A673 (cell line): ENCODE measurements at regions not wholly inside any gene's neighbourhood (a gene's known extent, or its start where the extent isn't known, plus 50 kb on each side); places are given as distances from the start of the nearest gene placed in this dataset.

Source experiments
- BruUV-seq: library from RNA; stranded (reverse); fragments of 400-500 nt; replicated peaks from 2 replicates; lab custom pipeline; 2021; lab: Mats Ljungman, UMichigan
- CTCF ChIA-PET: fragments of 300-600 bp; sonication (Branson Sonifier 250); formaldehyde crosslinking; loops from one replicate; lab custom pipeline; 2022; ENCODE audit warnings: antibody characterized with exemption; lab: Charles Lee
- POLR2A ChIA-PET: fragments of 300-600 bp; sonication (Branson Sonifier 250); formaldehyde crosslinking; loops from one replicate; lab custom pipeline; 2022; ENCODE audit warnings: antibody characterized with exemption; ENCODE audit not compliant: low non-redundant PET; lab: Charles Lee
- DNase-seq: peaks from one replicate; pipeline ENCODE4 v3.0.0-alpha.2; 2015; ENCODE audit warnings: low spot score
- H3K27ac ChIP-seq: fragments of 200-600 bp; sonication (generic); 2 replicates; pipeline ENCODE4 v1.5.1; 2016; ENCODE audit warnings: mixed run types, low read depth, mild to moderate bottlenecking, mixed read lengths, antibody characterized with exemption, low read length; ENCODE audit not compliant: poor library complexity, severe bottlenecking
- H3K27me3 ChIP-seq: fragments of 200-600 bp; sonication (generic); replicated peaks from 2 replicates; pipeline ENCODE4 v1.6.1; 2017; ENCODE audit warnings: mixed run types, low read depth, mild to moderate bottlenecking, mixed read lengths, antibody characterized with exemption, low read length; ENCODE audit not compliant: insufficient read depth, poor library complexity
- H3K36me3 ChIP-seq: fragments of 200-600 bp; sonication (generic); 2 replicates; pipeline ENCODE4 v1.6.1; 2016; ENCODE audit warnings: mixed run types, mild to moderate bottlenecking, mixed read lengths, antibody characterized with exemption, low read length; ENCODE audit not compliant: insufficient read depth, poor library complexity, severe bottlenecking
- H3K4me1 ChIP-seq: fragments of 200-600 bp; sonication (generic); 2 replicates; pipeline ENCODE4 v1.6.1; 2017; ENCODE audit warnings: mixed run types, mild to moderate bottlenecking, mixed read lengths, antibody characterized with exemption, low read length; ENCODE audit not compliant: insufficient read depth, poor library complexity, severe bottlenecking
- H3K4me3 ChIP-seq: fragments of 200-600 bp; sonication (generic); 2 replicates; pipeline ENCODE4 v1.5.1; 2016; ENCODE audit warnings: low read depth, mixed run types, mild to moderate bottlenecking, mixed read lengths, low read length; ENCODE audit not compliant: poor library complexity, severe bottlenecking
- H3K9me3 ChIP-seq: fragments of 200-600 bp; sonication (generic); 2 replicates; pipeline ENCODE4 v1.6.1; 2016; ENCODE audit warnings: mixed run types, low read depth, mild to moderate bottlenecking, mixed read lengths, antibody characterized with exemption, low read length; ENCODE audit not compliant: poor library complexity, severe bottlenecking
- EZH2 ChIP-seq: fragments of 200-600 bp; sonication (generic); IDR thresholded peaks from 2 replicates; pipeline ENCODE4 v1.6.1; 2017; ENCODE audit warnings: borderline replicate concordance, low read depth, mild to moderate bottlenecking, mixed read lengths, antibody characterized with exemption, low read length; ENCODE audit not compliant: poor library complexity, severe bottlenecking
- intact Hi-C: fragments of 100-400 bp; cut with micrococcal nuclease; formaldehyde crosslinking; loops from one replicate; pipeline ENCODE4 v1.10.0; 2022; ENCODE audit not compliant: unreplicated experiment
- TF ChIP-seq, protein P1 (sequence below): fragments of 300-800, 200-600 bp; sonication (generic); conservative IDR thresholded peaks from 2 replicates; pipeline ENCODE4 v1.5.1; 2017; ENCODE audit warnings: low read depth, mild to moderate bottlenecking, antibody characterized with exemption, low read length, moderate library complexity, mixed read lengths

DNA sequence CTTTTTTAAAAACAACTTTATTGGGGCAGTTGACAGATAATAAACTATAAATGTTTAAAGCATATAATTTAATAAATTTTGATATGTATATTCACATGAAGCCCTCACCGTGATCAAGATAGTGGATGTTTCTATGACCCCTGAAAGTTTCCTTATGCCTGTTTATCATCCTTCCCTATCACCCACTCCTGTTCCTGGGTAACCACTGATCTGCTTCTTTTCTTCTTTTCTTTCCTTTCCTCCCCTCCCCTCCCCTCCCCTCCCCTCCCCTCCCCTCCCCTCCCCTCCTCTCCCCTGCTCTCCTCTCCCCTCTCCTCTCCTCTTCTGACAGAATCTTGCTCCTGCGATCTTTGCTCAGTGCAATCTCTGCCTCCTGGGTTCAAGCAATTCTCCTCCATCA is 193.7 kb upstream of the CDH13 start:
- no peaks in the 10 kb centered on the region for H3K4me1 ChIP-seq
- intact Hi-C loops, result no loop called here
- no peaks in the 10 kb centered on the region for H3K36me3 ChIP-seq
- H3K27ac ChIP-seq, result no peak overlapping the region
- CTCF ChIA-PET, result no interaction called here
- H3K27me3 ChIP-seq, result peaks cover 46% of the 10 kb centered on the region
- no peaks in the 10 kb centered on the region for H3K9me3 ChIP-seq
- TF ChIP-seq EZH2, result no peak
- TF ChIP-seq, protein P1, sequence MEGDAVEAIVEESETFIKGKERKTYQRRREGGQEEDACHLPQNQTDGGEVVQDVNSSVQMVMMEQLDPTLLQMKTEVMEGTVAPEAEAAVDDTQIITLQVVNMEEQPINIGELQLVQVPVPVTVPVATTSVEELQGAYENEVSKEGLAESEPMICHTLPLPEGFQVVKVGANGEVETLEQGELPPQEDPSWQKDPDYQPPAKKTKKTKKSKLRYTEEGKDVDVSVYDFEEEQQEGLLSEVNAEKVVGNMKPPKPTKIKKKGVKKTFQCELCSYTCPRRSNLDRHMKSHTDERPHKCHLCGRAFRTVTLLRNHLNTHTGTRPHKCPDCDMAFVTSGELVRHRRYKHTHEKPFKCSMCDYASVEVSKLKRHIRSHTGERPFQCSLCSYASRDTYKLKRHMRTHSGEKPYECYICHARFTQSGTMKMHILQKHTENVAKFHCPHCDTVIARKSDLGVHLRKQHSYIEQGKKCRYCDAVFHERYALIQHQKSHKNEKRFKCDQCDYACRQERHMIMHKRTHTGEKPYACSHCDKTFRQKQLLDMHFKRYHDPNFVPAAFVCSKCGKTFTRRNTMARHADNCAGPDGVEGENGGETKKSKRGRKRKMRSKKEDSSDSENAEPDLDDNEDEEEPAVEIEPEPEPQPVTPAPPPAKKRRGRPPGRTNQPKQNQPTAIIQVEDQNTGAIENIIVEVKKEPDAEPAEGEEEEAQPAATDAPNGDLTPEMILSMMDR, result no peak
- no peak overlapping the region for H3K4me3 ChIP-seq
- no TSS peak for BruUV-seq
- DNase-seq, result no peak
- POLR2A ChIA-PET, result no interaction called here

DNA sequence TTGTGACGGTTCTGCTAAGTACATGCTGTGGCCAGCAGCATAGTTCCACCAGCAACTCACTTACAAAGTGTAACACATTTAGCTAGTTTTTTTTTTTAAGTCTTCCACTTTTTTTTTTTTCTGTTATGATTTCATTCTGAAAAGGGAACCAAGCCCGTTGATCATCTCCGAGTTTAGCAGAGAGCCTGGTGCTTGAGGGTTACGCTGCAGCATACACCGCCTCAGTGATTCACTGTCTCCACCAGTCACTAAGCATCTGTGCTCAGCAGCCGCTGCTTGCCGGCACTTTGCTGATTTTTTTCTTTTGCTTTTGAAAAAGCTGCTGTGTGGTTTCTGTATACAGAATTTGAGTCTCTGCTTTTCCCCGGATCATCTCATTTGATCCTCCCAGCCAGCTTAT is 194.5 kb upstream of the CDH13 start:
- ChIA-PET POLR2A (no interaction called here), CTCF (no interaction called here)
- intact Hi-C loops, result no loop called here
- TF ChIP-seq, protein P1, result no peak
- TF ChIP-seq EZH2, result no peak
- peaks cover 44% of the 10 kb centered on the region for H3K27me3 ChIP-seq
- BruUV-seq, result no TSS peak
- no peak overlapping the region for H3K4me3 ChIP-seq
- no peaks in the 10 kb centered on the region for H3K36me3 ChIP-seq
- H3K4me1 ChIP-seq, result no peaks in the 10 kb centered on the region
- no peaks in the 10 kb centered on the region for H3K9me3 ChIP-seq
- no peak for DNase-seq
- H3K27ac ChIP-seq, result no peak overlapping the region

GRCh38 chr16:82425661-82426060 is 201.1 kb upstream of the CDH13 start:
- CTCF ChIA-PET, result no interaction called here
- no peaks in the 10 kb centered on the region for H3K4me1 ChIP-seq
- H3K27ac ChIP-seq, result no peak overlapping the region
- intact Hi-C loops, result no loop called here
- no peak overlapping the region for H3K4me3 ChIP-seq
- H3K27me3 ChIP-seq, result peaks cover 66% of the 10 kb centered on the region
- POLR2A ChIA-PET, result no interaction called here
- TF ChIP-seq, protein P1, result no peak
- TF ChIP-seq EZH2, result no peak
- H3K36me3 ChIP-seq, result no peaks in the 10 kb centered on the region
- H3K9me3 ChIP-seq, result no peaks in the 10 kb centered on the region
- DNase-seq, result no peak
- BruUV-seq, result no TSS peak
